Cardiac fibroblast (primary cell): ENCODE measurements at regions not wholly inside any gene's neighbourhood (a gene's known extent, or its start where the extent isn't known, plus 50 kb on each side); places are given as distances from the start of the nearest gene placed in this dataset.

Source experiments
- DNase-seq, 2 donors: peaks; one replicate each; pipeline versions ENCODE4 v3.0.0 to v3.0.0-alpha.2; 2010; ENCODE audit warnings: low read depth in 2 of 2
- H3K4me3 ChIP-seq, 2 donors: replicated peaks in 1 of 2; 1 replicate in 1 of 2; 2 replicates in 1 of 2; pipeline ENCODE4 v1.5.1; 2011; ENCODE audit warnings: low read depth in 2 of 2, low read length in 2 of 2, mild to moderate bottlenecking in 2 of 2, moderate library complexity in 1 of 2
- TF ChIP-seq, protein P1 (sequence below): IDR thresholded peaks from one replicate; pipeline ENCODE4 v1.5.1; 2011; ENCODE audit warnings: low read depth, mild to moderate bottlenecking, low read length, inconsistent platforms

DNA sequence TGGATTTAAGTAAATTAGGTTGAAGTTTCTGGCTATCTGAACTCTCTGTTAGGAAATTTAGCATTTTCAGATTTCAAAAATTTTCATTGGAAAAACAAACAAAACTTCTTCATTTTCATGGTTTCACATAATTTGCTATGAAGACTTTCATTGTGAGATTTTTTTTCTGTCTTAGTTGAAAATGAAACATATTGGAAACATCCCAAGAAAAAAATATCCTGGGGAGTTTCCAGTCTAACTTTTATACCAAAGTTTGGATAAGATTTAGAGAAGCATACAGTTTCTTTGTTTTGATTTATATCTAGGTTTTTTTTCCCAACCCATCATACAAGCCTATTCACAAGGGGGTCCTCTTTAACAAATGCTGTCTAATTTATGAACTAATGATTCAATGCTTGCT lies 300.5 kb upstream of the SEMA3A start:
- H3K4me3 ChIP-seq: no peak overlapping the region
- TF ChIP-seq, protein P1, sequence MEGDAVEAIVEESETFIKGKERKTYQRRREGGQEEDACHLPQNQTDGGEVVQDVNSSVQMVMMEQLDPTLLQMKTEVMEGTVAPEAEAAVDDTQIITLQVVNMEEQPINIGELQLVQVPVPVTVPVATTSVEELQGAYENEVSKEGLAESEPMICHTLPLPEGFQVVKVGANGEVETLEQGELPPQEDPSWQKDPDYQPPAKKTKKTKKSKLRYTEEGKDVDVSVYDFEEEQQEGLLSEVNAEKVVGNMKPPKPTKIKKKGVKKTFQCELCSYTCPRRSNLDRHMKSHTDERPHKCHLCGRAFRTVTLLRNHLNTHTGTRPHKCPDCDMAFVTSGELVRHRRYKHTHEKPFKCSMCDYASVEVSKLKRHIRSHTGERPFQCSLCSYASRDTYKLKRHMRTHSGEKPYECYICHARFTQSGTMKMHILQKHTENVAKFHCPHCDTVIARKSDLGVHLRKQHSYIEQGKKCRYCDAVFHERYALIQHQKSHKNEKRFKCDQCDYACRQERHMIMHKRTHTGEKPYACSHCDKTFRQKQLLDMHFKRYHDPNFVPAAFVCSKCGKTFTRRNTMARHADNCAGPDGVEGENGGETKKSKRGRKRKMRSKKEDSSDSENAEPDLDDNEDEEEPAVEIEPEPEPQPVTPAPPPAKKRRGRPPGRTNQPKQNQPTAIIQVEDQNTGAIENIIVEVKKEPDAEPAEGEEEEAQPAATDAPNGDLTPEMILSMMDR: no peak
- DNase-seq: no peak

DNA sequence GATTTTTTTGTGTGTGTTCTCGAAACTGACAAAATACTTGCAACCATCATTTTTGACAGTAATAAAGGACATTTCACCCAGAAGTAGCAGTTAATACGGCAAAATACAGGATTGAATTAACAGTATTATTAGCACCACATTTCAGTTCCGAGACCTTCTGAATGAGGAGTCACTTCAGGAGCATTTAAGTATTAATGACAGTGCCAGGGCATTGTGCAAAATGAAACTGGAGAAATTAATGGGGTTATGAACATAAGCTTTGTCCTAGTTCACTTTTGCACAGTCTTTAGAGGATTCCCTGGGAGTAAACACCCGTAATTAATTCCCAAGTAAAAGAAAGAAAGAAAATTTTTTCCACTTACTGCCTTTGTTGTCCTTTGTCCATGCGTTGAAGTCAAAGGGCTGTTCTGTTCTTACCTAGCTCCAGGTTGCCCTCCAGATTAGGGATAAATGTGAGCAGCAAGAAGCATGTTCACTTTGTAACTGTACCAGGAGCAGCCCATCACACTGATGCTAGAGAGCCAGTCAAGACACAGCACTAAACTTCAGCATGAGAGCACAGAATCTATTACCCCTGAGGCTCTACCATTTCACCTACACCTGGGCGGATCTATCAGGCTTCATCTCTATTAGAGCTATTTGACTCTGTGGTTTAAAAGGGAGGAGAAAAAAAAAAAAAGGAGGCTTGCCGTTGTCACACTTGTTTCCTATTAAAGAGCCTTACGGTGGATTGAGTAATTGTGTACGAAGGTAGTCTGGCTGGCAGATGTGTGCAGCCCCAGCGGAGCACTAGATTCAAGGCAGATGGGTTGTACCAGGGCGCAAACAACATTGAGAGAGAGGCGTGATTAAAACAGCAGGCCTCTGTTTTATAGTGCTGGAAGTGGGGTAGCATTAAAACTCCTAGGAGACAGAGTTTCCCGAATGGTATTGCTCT lies 297.8 kb upstream of the SEMA3A start:
- no peak overlapping the region for H3K4me3 ChIP-seq
- DNase-seq: no peak
- TF ChIP-seq, protein P1: no peak

DNA sequence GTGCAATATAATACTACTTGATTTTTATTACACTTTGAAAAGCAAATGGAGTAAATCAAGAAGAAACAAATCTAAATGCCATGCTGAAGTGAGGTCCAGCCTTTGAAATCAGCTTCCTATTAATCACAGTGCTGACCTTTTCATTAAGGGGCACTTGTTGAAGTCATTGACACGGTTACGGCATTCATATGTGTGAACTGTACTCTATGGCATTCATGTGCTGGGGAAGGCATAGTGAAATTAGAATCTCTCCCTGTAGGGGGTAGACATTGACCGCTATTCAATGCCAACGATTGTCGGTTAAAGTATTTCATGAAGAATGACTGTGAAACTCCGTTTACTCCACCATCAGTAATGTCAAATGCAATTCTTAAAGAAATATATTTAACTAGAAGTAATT lies 296.1 kb upstream of the SEMA3A start:
- DNase-seq: peak; percentile 23 to 38
- H3K4me3 ChIP-seq: no peak overlapping the region
- TF ChIP-seq, protein P1: no peak

DNA sequence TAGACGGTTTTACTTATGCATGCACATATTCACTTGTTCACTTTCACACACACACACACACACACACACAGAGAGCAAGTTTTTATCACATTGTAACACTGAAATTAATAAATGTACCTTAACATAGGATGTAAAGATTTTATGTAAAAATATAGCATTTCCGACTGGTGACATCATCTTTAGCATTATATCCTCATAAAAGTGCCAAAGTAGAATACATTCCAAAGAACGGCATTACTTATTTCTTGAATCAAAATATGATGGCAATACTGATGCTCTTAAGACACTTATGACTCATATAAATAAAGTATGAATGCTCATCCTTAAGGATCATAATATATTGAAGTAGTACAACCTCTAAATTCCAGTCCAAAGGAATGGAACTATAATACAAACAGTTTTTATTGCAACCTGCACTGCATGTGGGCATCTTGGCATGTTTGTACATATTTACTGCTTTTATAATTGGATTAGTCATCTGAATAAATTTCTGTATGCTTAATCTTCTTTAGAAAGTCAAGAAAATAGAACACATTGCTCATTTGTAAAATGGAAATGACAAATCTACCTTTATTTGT lies 290.0 kb upstream of the SEMA3A start:
- TF ChIP-seq, protein P1: no peak
- no peak overlapping the region for H3K4me3 ChIP-seq
- DNase-seq: no peak

DNA sequence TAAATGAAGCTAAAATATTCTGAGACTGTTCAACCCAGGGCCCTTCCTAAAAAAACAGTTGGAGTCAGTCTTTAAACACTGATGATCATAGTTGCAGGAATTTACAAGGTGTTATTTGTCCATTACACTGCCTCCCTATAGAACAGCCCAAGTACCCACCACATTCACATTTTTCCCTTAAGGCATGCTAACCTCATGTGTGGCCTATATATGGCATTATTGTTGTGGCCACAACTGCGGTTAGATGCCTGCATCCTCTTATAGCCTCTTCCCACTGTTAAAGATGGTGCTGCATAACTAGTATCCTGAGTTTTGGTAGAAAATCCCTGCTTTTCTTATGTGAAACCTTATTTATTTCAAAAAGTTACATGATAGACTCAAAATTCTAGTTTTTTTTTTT lies 287.9 kb upstream of the SEMA3A start:
- H3K4me3 ChIP-seq: no peak overlapping the region
- TF ChIP-seq, protein P1: no peak
- no peak for DNase-seq

DNA sequence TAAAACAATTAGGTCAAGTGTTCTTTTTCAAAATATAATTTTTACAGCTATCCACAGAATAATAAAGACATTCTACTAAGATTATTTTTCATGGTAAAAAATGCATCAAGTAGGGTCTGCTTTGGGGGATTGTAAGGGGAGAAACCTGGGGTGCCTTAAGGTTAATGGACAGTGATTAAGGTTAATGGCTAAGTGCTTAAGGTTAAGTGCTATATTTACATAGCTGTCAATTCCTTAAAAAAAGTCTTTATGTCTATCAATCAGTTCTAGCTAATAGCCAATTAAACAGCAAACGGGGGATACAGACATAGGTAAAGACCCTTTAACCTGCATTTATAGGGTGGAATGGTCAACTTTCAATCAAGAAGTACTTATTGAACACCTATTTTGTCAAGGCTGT lies 284.5 kb upstream of the SEMA3A start:
- TF ChIP-seq, protein P1: no peak
- H3K4me3 ChIP-seq: no peak overlapping the region
- no peak for DNase-seq
